Left colon (tissue), 2 donors: ENCODE measurements at regions not wholly inside any gene's neighbourhood (a gene's known extent, or its start where the extent isn't known, plus 50 kb on each side); places are given as distances from the start of the nearest gene placed in this dataset.
"Not testable (repeated sequence)": the region's sequence is repeated elsewhere in the genome, so short reads cannot be mapped to it uniquely, and the experiment has no call there.

Experiments
- ATAC-seq: fragments of 200-7000 bp; cut with Tn5 transposase; one replicate; pipeline ENCODE4 v1.9.1; 2020; ENCODE audit warnings: mild to moderate bottlenecking, moderate library complexity
- DNase-seq, 2 donors: peaks; one replicate each; pipeline ENCODE4 v3.0.0-alpha.2; 2020
- intact Hi-C, 2 donors: fragments of 100-400 bp; cut with DNase I in 1 of 2; cut with micrococcal nuclease in 1 of 2; formaldehyde crosslinking; loops; one replicate each; pipeline versions ENCODE4 v1.11.2 to v1.14.0; 2022; cut with DNase I, micrococcal nuclease
- donor health status: DM: no; HTN: no; CAD: no.
- donor health status: DM: yes; HTN: yes; CAD: no.

GRCh38 chr18:78232196-78232595, 747.4 kb upstream of the SALL3 start:
- intact Hi-C loops: no loop called here
- DNase-seq: no peak
- no peak for ATAC-seq

- intact Hi-C loops: no loop called here
- DNase-seq (no peak), ATAC-seq (no peak)
Observed at GRCh38 chr18:78237864-78238263, 741.8 kb upstream of the SALL3 start.

GRCh38 chr18:78238404-78239089, 741.1 kb upstream of the SALL3 start:
- DNase-seq: no peak
- no peak for ATAC-seq
- intact Hi-C loops: no loop called here

GRCh38 chr18:78239090-78239457, 740.5 kb upstream of the SALL3 start:
- no peak for ATAC-seq
- intact Hi-C loops: no loop called here
- no peak for DNase-seq

GRCh38 chr18:78240101-78240500, 739.5 kb upstream of the SALL3 start:
- intact Hi-C loops: no loop called here
- ATAC-seq (no peak), DNase-seq (no peak)

- no peak for DNase-seq
- no peak for ATAC-seq
- intact Hi-C loops: no loop called here
Observed at GRCh38 chr18:78240627-78241252, 738.9 kb upstream of the SALL3 start.

GRCh38 chr18:78241535-78242253, 737.9 kb upstream of the SALL3 start:
- intact Hi-C loops: no loop called here
- DNase-seq (no peak), ATAC-seq (no peak)

- intact Hi-C loops: no loop called here
- DNase-seq (no peak), ATAC-seq (no peak)
Observed at GRCh38 chr18:78242254-78242643, 737.4 kb upstream of the SALL3 start.

GRCh38 chr18:78242806-78243205, 736.8 kb upstream of the SALL3 start:
- intact Hi-C loops: no loop called here
- no peak for DNase-seq
- no peak for ATAC-seq

- DNase-seq (no peak), ATAC-seq (no peak)
- intact Hi-C loops: no loop called here
Observed at GRCh38 chr18:78244779-78245178, 734.8 kb upstream of the SALL3 start.

GRCh38 chr18:78245451-78245850, 734.2 kb upstream of the SALL3 start:
- DNase-seq: no peak
- no peak for ATAC-seq
- intact Hi-C loops: no loop called here

GRCh38 chr18:78246050-78246449, 733.6 kb upstream of the SALL3 start:
- ATAC-seq (no peak), DNase-seq (no peak)
- intact Hi-C loops: no loop called here

- ATAC-seq: no peak
- DNase-seq: no peak
- intact Hi-C loops: no loop called here
Observed at GRCh38 chr18:78246588-78246987, 733.0 kb upstream of the SALL3 start.

- intact Hi-C loops: no loop called here
- ATAC-seq: no peak
- DNase-seq: no peak
Observed at GRCh38 chr18:78247615-78248289, 731.9 kb upstream of the SALL3 start.

- no peak for ATAC-seq
- no peak for DNase-seq
- intact Hi-C loops: no loop called here
Observed at GRCh38 chr18:78255013-78255412, 724.6 kb upstream of the SALL3 start.

- no peak for ATAC-seq
- no peak for DNase-seq
- intact Hi-C loops: no loop called here
Observed at GRCh38 chr18:78268226-78268988, 711.2 kb upstream of the SALL3 start.

- intact Hi-C loops: no loop called here
Observed at GRCh38 chr18:78271790-78272189, 707.8 kb upstream of the SALL3 start.

GRCh38 chr18:78273876-78274275, 705.7 kb upstream of the SALL3 start:
- intact Hi-C loops: no loop called here
- DNase-seq (no peak), ATAC-seq (no peak)

More at GRCh38 chr18:78271790-78272189, 707.8 kb upstream of the SALL3 start:
- DNase-seq (no peak), ATAC-seq (no peak)

GRCh38 chr18:78283425-78283824, 696.2 kb upstream of the SALL3 start:
- ATAC-seq, intact Hi-C loops, DNase-seq: not testable (repeated sequence)
